GM19468 (cell line): ENCODE measurements at regions not wholly inside any gene's neighbourhood (a gene's known extent, or its start where the extent isn't known, plus 50 kb on each side); places are given as distances from the start of the nearest gene placed in this dataset.
"Not testable (repeated sequence)": the region's sequence is repeated elsewhere in the genome, so short reads cannot be mapped to it uniquely, and the experiment has no call there.

ENCODE experiments used
- ATAC-seq: cut with Tn5 transposase; IDR thresholded peaks from one replicate; pipeline ENCODE4 v1.9.1; 2021; ENCODE audit warnings: mild to moderate bottlenecking, moderate library complexity, moderate number of reproducible peaks; ENCODE audit not compliant: unreplicated experiment; ENCODE audit errors: extremely low read depth

- no peak for ATAC-seq
These were observed 59.3 kb downstream of the BTBD3 start for GRCh38 chr20:11976966-11977365.

GRCh38 chr20:11978496-11978895, 60.8 kb downstream of the BTBD3 start:
- no peak for ATAC-seq

- no peak for ATAC-seq
These were observed 61.8 kb downstream of the BTBD3 start for GRCh38 chr20:11979306-11979990.

DNA sequence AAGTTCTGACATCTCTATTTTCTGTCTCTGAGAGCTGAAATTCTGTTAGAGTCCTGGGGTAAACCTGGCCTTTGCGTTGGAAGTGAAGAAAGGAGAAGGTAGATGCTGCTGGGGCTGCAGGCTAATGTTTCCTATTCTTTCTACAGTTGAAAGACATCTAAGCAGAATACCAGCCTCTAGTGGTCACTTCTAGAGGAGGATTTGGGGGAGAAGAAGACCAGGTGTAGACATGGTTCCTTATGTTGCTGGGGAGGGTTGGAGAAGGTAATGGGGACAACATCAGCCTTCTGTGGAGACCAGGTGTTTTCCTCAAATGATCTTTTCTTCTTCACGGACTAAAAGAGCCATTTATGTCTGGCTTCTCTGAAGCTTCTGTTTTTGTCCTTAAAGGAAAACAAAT, 62.6 kb downstream of the BTBD3 start:
- ATAC-seq = no peak

- ATAC-seq = no peak
These were observed 63.8 kb downstream of the BTBD3 start for GRCh38 chr20:11981366-11981947.

DNA sequence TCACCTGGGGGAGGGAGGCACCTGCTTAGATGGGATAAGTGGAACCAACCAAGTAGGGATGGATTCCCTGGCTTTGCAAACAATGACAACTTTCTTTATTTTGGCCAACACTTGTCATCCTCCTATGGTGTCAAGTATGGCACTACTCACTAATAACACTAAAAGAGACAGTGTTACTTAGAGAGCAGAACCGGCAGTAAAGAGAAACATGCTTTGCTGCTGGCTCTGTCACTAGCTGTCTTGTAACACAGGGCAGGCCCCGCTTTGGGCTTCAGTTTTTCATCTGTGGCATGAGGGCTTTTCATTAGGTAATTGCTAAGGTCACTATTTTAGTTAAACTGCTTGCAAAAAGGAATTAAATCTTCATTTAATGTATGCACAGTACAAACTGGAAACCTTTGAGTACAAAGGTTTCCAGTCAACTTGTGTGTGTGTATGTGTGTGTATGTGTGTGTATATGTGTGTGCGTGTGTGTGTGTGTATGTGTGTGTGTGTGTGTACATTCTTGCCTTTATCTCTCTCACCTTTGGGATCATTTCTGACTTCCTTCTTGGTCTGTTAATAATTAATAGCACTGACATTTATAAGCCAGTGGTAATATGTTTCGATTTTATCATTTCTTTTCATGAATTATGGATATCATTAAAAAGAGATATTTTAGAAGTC, 64.7 kb downstream of the BTBD3 start:
- no peak for ATAC-seq

- no peak for ATAC-seq
These were observed 65.3 kb downstream of the BTBD3 start for GRCh38 chr20:11982955-11983470.

GRCh38 chr20:11986954-11987353, 69.3 kb downstream of the BTBD3 start:
- ATAC-seq = no peak

DNA sequence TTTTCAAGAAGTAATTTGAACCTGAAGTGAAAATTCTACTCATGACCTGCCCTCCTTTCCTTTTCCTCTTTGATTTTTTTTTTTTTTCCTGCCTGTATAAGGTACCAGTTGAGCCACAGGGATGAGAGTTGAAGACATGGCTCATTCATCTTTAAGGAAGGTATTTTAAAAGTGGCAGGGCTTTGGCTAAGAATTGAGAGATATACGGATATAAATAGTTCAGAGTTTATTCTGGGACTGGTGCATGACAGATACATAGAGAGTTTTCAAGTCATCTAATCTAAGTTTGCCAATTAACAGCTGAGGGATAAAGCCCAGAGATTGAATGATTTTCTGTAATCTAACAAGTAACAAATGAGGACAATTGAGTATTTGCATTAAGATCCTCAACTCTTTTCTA, 69.8 kb downstream of the BTBD3 start:
- no peak for ATAC-seq

DNA sequence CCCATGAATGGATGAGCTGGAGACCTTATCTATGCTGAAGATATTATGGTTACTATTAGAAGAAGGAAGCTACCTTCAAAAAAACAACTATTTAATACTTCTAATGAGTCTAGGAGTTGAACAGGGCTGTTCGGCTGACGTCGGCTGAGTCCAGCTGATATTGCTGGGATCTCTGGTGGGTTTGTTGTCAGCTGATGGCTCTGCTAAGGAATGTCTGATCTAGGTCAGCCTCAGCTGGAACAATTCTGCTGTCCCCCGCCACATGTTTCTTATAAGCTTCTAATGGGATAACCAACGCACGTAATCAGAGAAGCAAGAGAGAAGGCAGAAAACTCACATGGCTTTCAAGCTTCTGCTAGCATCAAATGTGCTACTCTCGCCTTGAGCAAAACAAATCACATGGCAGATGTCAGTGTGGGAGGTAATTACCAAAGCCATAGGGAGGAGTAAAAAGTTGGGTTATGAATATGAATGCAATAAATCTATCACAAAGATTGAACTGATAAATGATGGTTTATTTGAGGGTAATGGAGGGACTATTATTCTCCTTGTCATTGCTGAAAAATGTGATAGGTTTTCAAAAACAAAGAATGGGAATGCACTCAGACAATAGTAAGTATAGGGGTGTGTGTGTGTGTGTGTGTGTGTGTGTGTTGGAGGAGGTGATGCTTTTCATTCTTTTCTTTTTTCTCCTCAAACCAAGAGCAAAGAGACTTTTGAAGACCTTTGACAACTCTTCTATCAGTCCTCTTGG, 71.5 kb downstream of the BTBD3 start:
- ATAC-seq = no peak

DNA sequence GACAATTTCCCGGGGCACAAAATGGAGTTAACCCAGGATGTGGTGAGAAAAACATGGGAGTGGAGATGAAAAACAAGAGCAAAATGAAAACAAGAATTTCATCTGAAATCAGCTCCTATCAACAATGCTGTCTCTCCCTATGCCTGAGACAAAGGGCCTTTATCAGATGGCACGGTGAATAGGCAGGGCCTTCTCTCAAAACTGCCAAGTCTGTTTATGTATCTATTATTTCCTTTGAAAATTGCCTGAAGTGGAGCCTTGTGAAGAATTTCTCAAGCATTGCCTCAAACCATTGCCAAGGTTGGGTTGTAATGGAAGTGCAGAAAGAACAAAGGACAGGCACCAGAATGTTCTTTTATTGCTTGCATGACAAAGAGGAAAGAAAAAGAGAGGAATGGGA, 74.7 kb downstream of the BTBD3 start:
- no peak for ATAC-seq

GRCh38 chr20:11993886-11994461, 76.3 kb downstream of the BTBD3 start:
- no peak for ATAC-seq

- no peak for ATAC-seq
These were observed 78.3 kb downstream of the BTBD3 start for GRCh38 chr20:11995805-11996567.

DNA sequence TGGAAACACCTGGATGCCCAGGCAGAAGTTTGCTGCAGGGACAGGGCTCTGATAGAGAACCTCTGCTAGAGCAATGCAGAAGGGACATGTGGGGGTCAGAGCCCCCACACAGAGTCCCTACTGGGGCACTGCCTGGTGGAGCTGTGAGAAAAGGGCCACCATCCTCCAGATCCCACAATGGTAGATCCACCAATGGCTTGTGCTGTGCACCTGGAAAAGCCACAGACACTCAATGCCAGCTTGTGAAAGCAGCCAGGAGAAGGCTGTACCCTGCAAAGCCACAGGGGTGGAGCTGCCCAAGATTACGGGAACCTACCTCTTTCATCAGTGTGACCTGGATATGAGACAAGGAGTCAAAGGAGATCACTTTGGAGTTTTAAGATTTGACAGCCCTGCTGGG, 87.1 kb downstream of the BTBD3 start:
- not testable (repeated sequence) for ATAC-seq

DNA sequence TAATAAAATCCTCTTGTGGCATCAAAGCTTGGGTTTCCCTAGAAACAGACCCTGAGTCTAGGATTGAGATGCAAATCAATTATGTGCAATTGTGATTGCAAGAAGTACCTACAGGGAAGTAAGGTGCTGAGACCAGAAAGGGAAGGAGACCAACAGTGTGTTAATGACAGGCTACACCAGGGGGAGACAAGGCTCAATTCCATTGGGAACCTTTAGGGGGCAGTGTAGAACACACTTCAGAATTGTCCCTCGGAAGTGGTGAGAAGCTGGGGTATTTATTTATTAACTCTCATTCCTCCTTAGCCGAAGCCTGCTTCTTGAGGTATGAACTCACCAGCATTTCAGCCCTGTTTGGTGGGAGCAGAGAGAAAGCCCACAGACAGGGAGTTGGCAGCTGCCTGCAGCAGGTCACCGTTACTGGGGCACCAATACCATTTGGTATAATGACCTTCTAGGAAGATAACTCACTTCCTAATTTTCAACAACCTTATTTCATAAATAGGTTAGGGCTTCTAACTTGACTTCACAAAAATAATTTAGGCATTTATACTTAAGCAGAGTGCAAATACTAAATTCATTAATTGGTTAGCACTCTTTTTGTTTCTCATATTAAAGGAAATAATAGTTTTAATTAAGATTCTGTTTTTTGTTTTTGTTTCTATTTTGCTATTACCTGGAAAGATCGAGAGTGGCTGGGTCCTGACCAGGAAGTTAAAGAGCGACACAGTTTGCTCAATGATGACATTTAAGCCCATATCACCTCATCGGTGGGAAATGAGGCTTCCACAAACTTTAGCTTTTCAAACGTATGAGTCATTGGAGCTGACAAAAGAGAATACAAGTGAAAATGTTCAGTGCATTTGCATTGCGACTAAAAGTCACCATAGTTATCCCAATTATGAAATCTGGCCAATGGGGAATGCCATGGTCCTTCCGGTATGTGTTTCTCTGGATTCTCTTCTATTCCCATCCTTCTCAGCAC, 94.8 kb downstream of the BTBD3 start:
- peak; percentile 52 for ATAC-seq

DNA sequence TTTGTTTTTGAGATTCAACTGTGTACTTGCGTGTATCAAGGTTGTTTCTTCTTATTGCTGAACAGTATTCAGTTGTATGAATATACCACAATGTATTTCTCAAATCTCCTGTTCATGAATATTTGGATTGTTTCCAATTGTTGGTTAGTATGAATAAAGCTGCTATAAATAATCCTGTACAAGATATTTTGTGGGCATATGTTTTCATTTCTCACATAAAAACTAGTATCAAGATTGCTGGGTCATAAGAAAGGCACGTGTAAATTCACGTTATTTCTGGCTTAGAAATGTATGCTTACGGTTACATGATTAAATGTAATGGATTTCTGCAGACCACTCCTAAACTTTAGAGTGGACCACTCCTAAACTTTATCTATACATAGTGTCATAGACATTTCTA, 96.6 kb downstream of the BTBD3 start:
- no peak for ATAC-seq

DNA sequence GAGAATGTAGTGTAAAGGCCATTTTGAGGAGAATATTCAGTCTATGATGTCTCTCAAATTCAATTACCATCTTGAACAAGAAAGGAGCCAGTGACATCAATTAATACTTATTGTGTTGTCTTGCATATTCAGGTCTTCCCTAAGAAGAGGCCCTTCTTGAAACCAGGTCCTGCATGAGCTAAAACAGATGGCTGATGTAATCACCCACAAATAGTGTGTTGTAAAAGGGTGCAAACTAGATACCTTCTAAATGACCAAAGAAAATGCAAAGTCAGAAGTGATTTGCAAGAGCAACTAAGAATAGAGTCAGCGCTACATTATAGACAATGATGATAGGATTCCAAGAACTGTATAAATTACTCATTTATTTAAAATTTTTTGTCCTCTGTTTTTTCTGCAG, 97.0 kb downstream of the BTBD3 start:
- no peak for ATAC-seq

- ATAC-seq = no peak
These were observed 98.6 kb downstream of the BTBD3 start for GRCh38 chr20:12016291-12016690.

- no peak for ATAC-seq
These were observed 102.0 kb downstream of the BTBD3 start for GRCh38 chr20:12019715-12020114.
